Chondrocyte (in vitro differentiated cells): ENCODE measurements at regions not wholly inside any gene's neighbourhood (a gene's known extent, or its start where the extent isn't known, plus 50 kb on each side); places are given as distances from the start of the nearest gene placed in this dataset.
"Not testable (repeated sequence)": the region's sequence is repeated elsewhere in the genome, so short reads cannot be mapped to it uniquely, and the experiment has no call there.

Experiments used
- DNase-seq: peaks from one replicate; pipeline ENCODE4 v3.0.0; 2021; ENCODE audit warnings: mixed read lengths, low spot score
- H3K27ac Mint-ChIP-seq: one replicate; pipeline ENCODE4 v1.8.0; 2021; ENCODE audit warnings: mild to moderate bottlenecking, moderate library complexity, mixed read lengths; ENCODE audit not compliant: unreplicated experiment
- H3K27me3 Mint-ChIP-seq: 2 replicates; pipeline ENCODE4 v1.8.0; 2021; ENCODE audit warnings: low read depth, mixed read lengths
- H3K36me3 Mint-ChIP-seq: 2 replicates; pipeline ENCODE4 v1.8.0; 2021; ENCODE audit warnings: low read depth, mixed read lengths
- H3K4me1 Mint-ChIP-seq: 2 replicates; pipeline ENCODE4 v1.8.0; 2021; ENCODE audit warnings: low read depth, mild to moderate bottlenecking, mixed read lengths
- H3K4me3 Mint-ChIP-seq: one replicate; pipeline ENCODE4 v1.8.0; 2021; ENCODE audit warnings: mild to moderate bottlenecking, moderate library complexity, mixed read lengths; ENCODE audit not compliant: unreplicated experiment
- H3K9me3 Mint-ChIP-seq: 2 replicates; pipeline ENCODE4 v1.8.0; 2021; ENCODE audit warnings: low read depth, mixed read lengths
- TF ChIP-seq, protein P1 (sequence below): fragments of 200-600 bp; sonication (generic); IDR thresholded peaks from 2 replicates; pipeline ENCODE4 v1.5.0; 2021; ENCODE audit warnings: antibody characterized with exemption, mild to moderate bottlenecking, moderate library complexity

DNA sequence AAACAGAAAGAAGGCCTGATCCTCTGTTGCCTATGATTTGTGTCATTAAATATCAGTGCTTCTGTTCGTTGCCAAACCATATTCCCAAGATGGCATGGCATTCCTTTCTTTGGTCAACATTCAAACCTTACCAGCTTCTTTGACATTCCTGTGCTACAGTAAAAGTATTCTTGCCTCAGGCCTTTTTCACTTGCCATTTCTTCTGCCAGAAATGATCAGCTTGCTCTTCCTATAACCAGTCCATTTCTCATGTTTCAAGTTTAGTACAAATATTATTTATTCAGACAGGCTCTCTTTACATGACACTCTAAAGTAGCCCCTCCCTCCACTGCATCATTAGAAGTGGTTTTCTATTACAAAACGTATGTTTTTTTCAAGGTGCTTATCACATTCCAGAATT is 278.3 kb downstream of the KCNJ2 start:
- Mint-ChIP-seq H3K9me3 (peaks cover 17% of the 10 kb centered on the region), H3K4me1 (peaks cover 12% of the 10 kb centered on the region), H3K27me3 (peaks cover 4% of the 10 kb centered on the region), H3K4me3 (no peak overlapping the region), H3K27ac (no peak overlapping the region), H3K36me3 (peaks cover 3% of the 10 kb centered on the region)
- DNase-seq = no peak
- TF ChIP-seq, protein P1, sequence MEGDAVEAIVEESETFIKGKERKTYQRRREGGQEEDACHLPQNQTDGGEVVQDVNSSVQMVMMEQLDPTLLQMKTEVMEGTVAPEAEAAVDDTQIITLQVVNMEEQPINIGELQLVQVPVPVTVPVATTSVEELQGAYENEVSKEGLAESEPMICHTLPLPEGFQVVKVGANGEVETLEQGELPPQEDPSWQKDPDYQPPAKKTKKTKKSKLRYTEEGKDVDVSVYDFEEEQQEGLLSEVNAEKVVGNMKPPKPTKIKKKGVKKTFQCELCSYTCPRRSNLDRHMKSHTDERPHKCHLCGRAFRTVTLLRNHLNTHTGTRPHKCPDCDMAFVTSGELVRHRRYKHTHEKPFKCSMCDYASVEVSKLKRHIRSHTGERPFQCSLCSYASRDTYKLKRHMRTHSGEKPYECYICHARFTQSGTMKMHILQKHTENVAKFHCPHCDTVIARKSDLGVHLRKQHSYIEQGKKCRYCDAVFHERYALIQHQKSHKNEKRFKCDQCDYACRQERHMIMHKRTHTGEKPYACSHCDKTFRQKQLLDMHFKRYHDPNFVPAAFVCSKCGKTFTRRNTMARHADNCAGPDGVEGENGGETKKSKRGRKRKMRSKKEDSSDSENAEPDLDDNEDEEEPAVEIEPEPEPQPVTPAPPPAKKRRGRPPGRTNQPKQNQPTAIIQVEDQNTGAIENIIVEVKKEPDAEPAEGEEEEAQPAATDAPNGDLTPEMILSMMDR = no peak

DNA sequence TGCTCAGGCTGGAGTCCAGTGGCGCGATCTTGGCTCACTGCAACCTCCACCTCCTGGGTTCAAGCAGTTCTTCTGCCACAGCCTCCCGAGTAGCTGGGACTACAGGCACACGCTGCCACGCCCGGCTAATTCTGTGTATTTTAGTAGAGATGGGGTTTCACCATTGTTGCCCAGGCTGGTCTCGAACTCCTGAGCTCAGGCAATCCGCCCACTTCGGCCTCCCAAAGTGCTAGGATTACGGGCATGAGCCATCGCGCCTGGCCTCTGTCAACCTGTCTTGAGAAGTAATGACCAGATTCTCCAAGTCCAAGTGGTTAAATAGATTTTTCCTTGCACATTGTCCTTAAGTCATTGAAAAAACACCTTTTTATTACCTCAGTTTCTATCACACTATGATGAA is 283.7 kb downstream of the KCNJ2 start:
- not testable (repeated sequence) for H3K4me1 Mint-ChIP-seq, DNase-seq, H3K4me3 Mint-ChIP-seq, H3K36me3 Mint-ChIP-seq, H3K9me3 Mint-ChIP-seq, H3K27me3 Mint-ChIP-seq, H3K27ac Mint-ChIP-seq

DNA sequence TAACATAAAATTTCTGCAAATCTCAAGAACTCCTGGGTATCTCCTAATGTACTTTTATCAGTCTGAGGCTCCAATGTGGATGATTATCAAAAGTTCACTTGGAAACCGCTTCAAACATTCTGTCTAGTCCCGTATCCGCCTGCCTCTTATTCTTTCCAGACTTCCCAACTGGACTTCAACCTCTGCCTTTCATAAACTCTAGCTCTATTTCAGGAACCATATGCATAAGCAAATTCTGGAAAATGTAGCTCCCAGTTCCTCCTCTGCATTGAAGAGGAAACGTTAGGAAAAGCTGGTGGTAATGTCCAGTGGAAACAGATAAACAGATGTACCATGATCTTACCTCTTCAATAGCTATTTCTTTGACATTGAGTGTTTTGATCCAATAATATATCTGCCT is 285.0 kb downstream of the KCNJ2 start:
- no peaks in the 10 kb centered on the region for H3K36me3 Mint-ChIP-seq
- H3K4me1 Mint-ChIP-seq = no peaks in the 10 kb centered on the region
- no peak for DNase-seq
- TF ChIP-seq, protein P1 = no peak
- peaks cover 3% of the 10 kb centered on the region for H3K27me3 Mint-ChIP-seq
- no peak overlapping the region for H3K4me3 Mint-ChIP-seq
- peaks cover 5% of the 10 kb centered on the region for H3K9me3 Mint-ChIP-seq
- H3K27ac Mint-ChIP-seq = no peak overlapping the region

DNA sequence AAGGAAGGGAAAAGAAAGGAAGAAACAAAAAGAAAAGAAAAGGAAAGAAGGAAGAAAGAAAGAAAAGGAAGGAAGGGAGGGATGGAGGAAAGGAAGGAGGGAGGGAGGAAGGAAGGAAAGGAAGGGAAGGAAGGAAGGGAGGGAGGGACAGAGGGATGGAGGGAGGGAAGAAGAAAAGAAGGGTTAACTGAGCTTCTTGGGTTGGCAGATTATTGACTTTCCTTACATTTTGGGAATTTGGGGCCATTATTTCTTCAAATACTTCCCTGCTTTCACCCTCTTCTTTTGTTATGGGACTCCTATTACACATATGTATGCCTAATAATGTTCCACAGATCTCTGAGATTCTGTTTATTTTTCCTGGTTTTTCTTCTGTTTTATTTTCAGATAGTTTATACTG is 285.6 kb downstream of the KCNJ2 start:
- Mint-ChIP-seq H3K27me3 (peaks cover 3% of the 10 kb centered on the region), H3K4me1 (no peaks in the 10 kb centered on the region), H3K9me3 (peaks cover 5% of the 10 kb centered on the region), H3K36me3 (no peaks in the 10 kb centered on the region), H3K4me3 (no peak overlapping the region), H3K27ac (no peak overlapping the region)
- no peak for DNase-seq
- TF ChIP-seq, protein P1 = no peak

DNA sequence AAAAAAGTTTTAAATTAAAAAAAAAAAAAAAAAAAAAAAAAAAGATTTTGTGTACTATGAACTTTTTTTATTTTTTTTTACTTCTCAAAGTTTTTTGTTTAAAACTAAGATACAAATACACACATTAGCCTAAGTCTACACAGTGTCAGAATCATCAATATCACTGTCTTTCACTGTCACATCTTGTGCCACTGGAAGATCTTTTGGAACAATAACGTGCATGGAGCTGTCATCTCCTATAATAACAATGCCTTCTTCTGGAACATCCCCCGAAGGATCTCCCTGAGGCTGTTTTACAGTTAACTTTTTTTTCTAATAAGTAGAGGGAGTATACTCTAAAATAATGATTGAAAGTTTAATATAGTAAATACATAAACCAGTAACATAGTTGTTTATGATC is 295.7 kb downstream of the KCNJ2 start:
- no peaks in the 10 kb centered on the region for H3K4me1 Mint-ChIP-seq

DNA sequence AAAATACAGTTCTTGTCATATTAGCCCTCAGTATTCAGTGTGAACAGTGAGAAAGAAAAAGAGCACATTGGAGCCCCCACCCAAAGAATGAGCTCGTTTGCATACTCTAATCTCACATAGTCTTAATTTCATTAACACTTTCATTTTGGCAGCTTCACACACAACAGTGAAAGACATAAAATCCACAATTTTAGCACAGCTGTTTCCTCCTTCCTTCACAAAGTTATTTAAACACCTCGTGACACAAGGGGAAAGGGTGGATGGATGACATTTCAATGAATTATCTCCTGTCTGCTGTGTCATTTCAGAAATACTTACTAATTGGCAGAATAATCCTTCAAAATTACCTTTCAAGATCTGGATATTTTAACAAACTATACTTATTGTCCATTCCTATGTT is 299.3 kb downstream of the KCNJ2 start:
- H3K4me1 Mint-ChIP-seq = no peaks in the 10 kb centered on the region
- H3K9me3 Mint-ChIP-seq = no peaks in the 10 kb centered on the region
- no peaks in the 10 kb centered on the region for H3K27me3 Mint-ChIP-seq
- TF ChIP-seq, protein P1 = no peak
- no peak overlapping the region for H3K27ac Mint-ChIP-seq
- H3K4me3 Mint-ChIP-seq = no peak overlapping the region
- no peaks in the 10 kb centered on the region for H3K36me3 Mint-ChIP-seq
- DNase-seq = no peak

More for the DNA sequence above, 295.7 kb downstream of the KCNJ2 start:
- no peak overlapping the region for H3K27ac Mint-ChIP-seq
- no peaks in the 10 kb centered on the region for H3K27me3 Mint-ChIP-seq
- DNase-seq = no peak
- no peaks in the 10 kb centered on the region for H3K9me3 Mint-ChIP-seq
- TF ChIP-seq, protein P1 = no peak
- H3K4me3 Mint-ChIP-seq = no peak overlapping the region
- no peaks in the 10 kb centered on the region for H3K36me3 Mint-ChIP-seq
